Pancreas (tissue), 10 donors: ENCODE measurements at regions not wholly inside any gene's neighbourhood (a gene's known extent, or its start where the extent isn't known, plus 50 kb on each side); places are given as distances from the start of the nearest gene placed in this dataset.

Source experiments
- ATAC-seq, 4 donors: fragments of 200-7000 bp; cut with Tn5 transposase; one replicate each; pipeline versions ENCODE4 v1.8.0 to v1.9.1; 2020; ENCODE audit warnings: mild to moderate bottlenecking in 4 of 4, moderate library complexity in 4 of 4
- DNase-seq, 6 donors: peaks; one replicate each; pipeline ENCODE4 v3.0.0-alpha.2; 2020
- FAIRE-seq: peaks from 2 replicates; lab custom pipeline; 2012; peaks lifted over from hg19 to GRCh38; lab: Jason Lieb, UNC
- H3K27ac ChIP-seq, 4 donors: fragments of 200-600 bp; sonication (generic); 1 replicate in 3 of 4; 2 replicates in 1 of 4; pipeline versions ENCODE4 v1.5.0 to v1.8.0; 2020
- H3K27me3 ChIP-seq, 4 donors: fragments of 200-600 bp; one replicate each; pipeline ENCODE4 v1.8.0; 2021
- H3K36me3 ChIP-seq, 3 donors: fragments of 200-600 bp; sonication (generic) in 1 of 3; one replicate each; pipeline versions ENCODE4 v1.5.0 to v1.8.0; 2020 to 2021
- H3K4me1 ChIP-seq, 3 donors: fragments of 200-600 bp; one replicate each; pipeline ENCODE4 v1.8.0; 2021
- H3K4me3 ChIP-seq, 4 donors: fragments of 200-600 bp; sonication (generic) in 2 of 4; one replicate each; pipeline versions ENCODE4 v1.5.0 to v1.8.0; 2020 to 2021
- H3K9me3 ChIP-seq, 4 donors: fragments of 200-600 bp; one replicate each; pipeline ENCODE4 v1.8.0; 2021
- CTCF ChIP-seq, 4 donors: fragments of 200-600 bp; sonication (generic) in 3 of 4; IDR thresholded peaks; one replicate each; pipeline versions ENCODE4 v1.5.0 to v1.8.0; 2021; ENCODE audit warnings: antibody characterized with exemption in 4 of 4
- WGBS, 2 donors: extraction: QIAGEN DNeasy Blood & Tissue Kit; methylation state at CpG; one replicate each; pipeline ENCODE4 v1.1.7; 2013; 5-methylcytosine and 5-hydroxymethylcytosine counted together
- intact Hi-C, 3 donors: fragments of 100-400 bp; cut with DNase I; formaldehyde crosslinking; loops; one replicate each; pipeline versions ENCODE4 v1.11.1 to v1.14.2; 2022
- donor health status: healthy with polysubstance abuse.
- donor health status: DM: no; HTN: no; CAD: no; lungs with moderate emphysema.
- donor health status: DM: no; HTN: no; CAD: no.
- donor health status: control.
- donor health status: control.
- donor health status: Bipolar disorder and iron deficiency.
- donor health status: DM: yes; HTN: yes; CAD: no.
- donor health status: DM: no; HTN: no; CAD: no.
- donor health status: DM: no; HTN: no; CAD: no.
- donor health status: DM: yes; HTN: yes; CAD: no.

DNA sequence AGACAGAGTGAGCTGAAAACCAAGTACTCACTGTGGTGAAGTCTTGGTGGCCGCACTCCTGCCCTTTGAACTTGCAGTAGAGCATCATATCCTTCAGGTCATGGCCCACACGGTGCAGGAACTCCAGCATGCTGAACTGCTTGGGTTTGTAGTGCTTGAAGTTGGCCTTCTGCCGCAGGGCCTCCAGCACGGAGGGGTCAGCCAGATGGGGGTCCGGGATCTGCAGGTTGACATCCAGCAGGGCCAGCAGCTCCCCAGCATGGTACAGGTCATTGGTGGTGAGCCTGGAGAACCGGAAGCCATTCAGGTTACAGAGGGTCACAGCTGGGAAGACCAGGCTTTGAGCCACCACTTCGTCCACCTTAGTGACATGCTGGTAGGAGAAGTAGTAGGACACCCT, 99.1 kb upstream of the CCL2 start:
- H3K27me3 ChIP-seq, result peaks cover 0 to 26% (median 0%) of the 10 kb centered on the region in 4 donors
- H3K4me3 ChIP-seq, result no peak overlapping the region
- TF ChIP-seq CTCF (IDR thresholded peaks at IDR 0.05), result no peak
- no peaks in the 10 kb centered on the region for H3K4me1 ChIP-seq
- no peak for ATAC-seq
- H3K27ac ChIP-seq, result no peak overlapping the region
- intact Hi-C loops, result loop anchor here in 1 of 3 donors (5.0 kb wide), 1 partner anchor 374 kb away; no protein-coding TSS in a partner anchor
- DNase-seq, result no peak
- no peaks in the 10 kb centered on the region for H3K9me3 ChIP-seq
- 56 to 66% methylated on average over 7 of the region's 7 CpGs for WGBS, 2 donors
- no peak for FAIRE-seq
- H3K36me3 ChIP-seq, result no peaks in the 10 kb centered on the region

- no peak for TF ChIP-seq CTCF (IDR thresholded peaks at IDR 0.05)
- no peaks in the 10 kb centered on the region for H3K36me3 ChIP-seq
- ATAC-seq (peak in 1 of 4 donors; percentile 26), FAIRE-seq (no peak), DNase-seq (no peak)
- H3K4me3 ChIP-seq, result no peak overlapping the region
- intact Hi-C loops, result loop anchor here in 1 of 3 donors (5.0 kb wide), 1 partner anchor 374 kb away; no protein-coding TSS in a partner anchor
- H3K27me3 ChIP-seq, result peaks cover 0 to 26% (median 0%) of the 10 kb centered on the region in 4 donors
- no peaks in the 10 kb centered on the region for H3K9me3 ChIP-seq
- no peaks in the 10 kb centered on the region for H3K4me1 ChIP-seq
- H3K27ac ChIP-seq, result no peak overlapping the region
- WGBS, 2 donors, result 28 to 32% methylated on average over 16 of the region's 16 CpGs
Measured at GRCh38 chr17:34156401-34156740, 98.7 kb upstream of the CCL2 start.

GRCh38 chr17:34156741-34157589, 98.1 kb upstream of the CCL2 start:
- H3K36me3 ChIP-seq, result no peaks in the 10 kb centered on the region
- H3K4me3 ChIP-seq, result no peak overlapping the region
- H3K4me1 ChIP-seq, result no peaks in the 10 kb centered on the region
- no peaks in the 10 kb centered on the region for H3K9me3 ChIP-seq
- peak in 1 of 4 donors; percentile 11 for ATAC-seq
- H3K27ac ChIP-seq, result no peak overlapping the region
- peak in 1 of 6 donors; percentile 60 for DNase-seq
- peaks cover 0 to 26% (median 0%) of the 10 kb centered on the region in 4 donors for H3K27me3 ChIP-seq
- intact Hi-C loops, result loop anchor here in 1 of 3 donors (5.0 kb wide), 1 partner anchor 375 kb away; no protein-coding TSS in a partner anchor
- no peak for TF ChIP-seq CTCF (IDR thresholded peaks at IDR 0.05)
- FAIRE-seq, result no peak
- WGBS, 2 donors, result 2 to 3% methylated on average over 41 to 42 of the region's 42 CpGs

DNA sequence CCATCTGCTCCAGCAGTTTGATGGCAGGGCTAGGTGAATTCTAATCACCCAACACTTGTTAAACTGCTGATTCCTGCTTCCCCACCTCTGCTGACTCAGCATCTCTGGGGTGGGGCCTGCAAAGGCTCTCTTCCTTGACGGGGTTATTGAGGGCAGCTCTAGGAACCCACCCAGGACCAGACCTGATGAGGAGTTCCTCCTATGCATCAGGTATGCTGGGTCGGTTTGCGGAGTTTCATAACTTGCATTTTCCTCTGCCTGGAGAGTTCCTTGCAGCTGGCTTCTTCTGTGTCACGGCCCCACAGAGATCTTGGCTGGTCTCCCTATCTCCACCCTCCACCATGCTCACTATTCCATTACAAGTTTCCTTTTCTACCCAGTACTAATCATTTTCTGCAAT, 93.4 kb upstream of the CCL2 start:
- FAIRE-seq, result no peak
- intact Hi-C loops, result no loop called here
- Histone ChIP-seq H3K4me1 (no peaks in the 10 kb centered on the region), H3K4me3 (no peak overlapping the region), H3K27ac (no peak overlapping the region), H3K27me3 (peaks cover 0 to 35% (median 0%) of the 10 kb centered on the region in 4 donors), H3K36me3 (no peaks in the 10 kb centered on the region), H3K9me3 (no peaks in the 10 kb centered on the region)
- DNase-seq, result no peak
- WGBS, 2 donors, result 63 to 72% methylated on average over 4 of the region's 4 CpGs
- TF ChIP-seq CTCF (IDR thresholded peaks at IDR 0.05), result no peak
- ATAC-seq, result no peak

DNA sequence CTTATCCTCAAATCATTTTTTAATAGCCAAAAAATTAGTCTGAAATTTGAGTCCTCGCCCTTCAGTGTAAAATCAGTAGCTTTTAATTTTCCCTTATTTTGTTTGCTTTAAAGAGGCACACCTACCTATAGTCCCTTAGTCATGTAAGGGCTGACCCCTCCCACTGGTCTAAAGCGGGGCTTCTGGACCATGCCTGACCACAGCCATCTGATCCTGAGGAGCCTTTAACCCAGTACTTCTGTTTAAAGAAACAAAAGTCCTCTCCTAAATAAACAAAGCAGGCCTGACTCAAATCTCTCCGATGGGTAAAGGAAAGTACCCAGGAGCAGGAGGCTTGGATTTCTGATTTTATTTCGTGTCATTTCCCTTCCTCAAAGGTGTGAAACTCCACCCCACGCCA, 92.0 kb upstream of the CCL2 start:
- 45 to 46% methylated on average over 5 of the region's 5 CpGs for WGBS, 2 donors
- no peaks in the 10 kb centered on the region for H3K9me3 ChIP-seq
- H3K27ac ChIP-seq, result no peak overlapping the region
- no peak for TF ChIP-seq CTCF (IDR thresholded peaks at IDR 0.05)
- intact Hi-C loops, result no loop called here
- no peaks in the 10 kb centered on the region for H3K4me1 ChIP-seq
- FAIRE-seq, result no peak
- peaks cover 0 to 31% (median 0%) of the 10 kb centered on the region in 4 donors for H3K27me3 ChIP-seq
- no peaks in the 10 kb centered on the region for H3K36me3 ChIP-seq
- no peak for ATAC-seq
- no peak overlapping the region for H3K4me3 ChIP-seq
- no peak for DNase-seq
